Esophagus mucosa (tissue), 1 donor: ENCODE measurements at regions not wholly inside any gene's neighbourhood (a gene's known extent, or its start where the extent isn't known, plus 50 kb on each side); places are given as distances from the start of the nearest gene placed in this dataset.
"Not testable (repeated sequence)": the region's sequence is repeated elsewhere in the genome, so short reads cannot be mapped to it uniquely, and the experiment has no call there.

Experiments used
- ATAC-seq: fragments of 200-7000 bp; cut with Tn5 transposase; one replicate; pipeline ENCODE4 v1.9.1; 2020
- donor health status: DM: yes; HTN: yes; CAD: no.

- no peak for ATAC-seq
Observed at GRCh38 chr3:23710555-23710954, 95.2 kb upstream of the UBE2E1 start.

GRCh38 chr3:23711916-23712494 is 93.8 kb upstream of the UBE2E1 start:
- no peak for ATAC-seq

GRCh38 chr3:23712656-23713559 is 92.8 kb upstream of the UBE2E1 start:
- peak; percentile 15 for ATAC-seq

GRCh38 chr3:23713641-23714040 is 92.1 kb upstream of the UBE2E1 start:
- ATAC-seq, result no peak

- no peak for ATAC-seq
Observed at GRCh38 chr3:23720059-23720458, 85.7 kb upstream of the UBE2E1 start.

GRCh38 chr3:23720885-23721284 is 84.9 kb upstream of the UBE2E1 start:
- peak; percentile 75 for ATAC-seq

GRCh38 chr3:23723141-23723540 is 82.6 kb upstream of the UBE2E1 start:
- no peak for ATAC-seq

- ATAC-seq, result no peak
Observed at GRCh38 chr3:23723930-23724329, 81.8 kb upstream of the UBE2E1 start.

GRCh38 chr3:23726811-23727548 is 78.8 kb upstream of the UBE2E1 start:
- no peak for ATAC-seq

GRCh38 chr3:23728601-23729117 is 77.1 kb upstream of the UBE2E1 start:
- peak; percentile 95 for ATAC-seq

- not testable (repeated sequence) for ATAC-seq
Observed at GRCh38 chr3:23729362-23729761, 76.4 kb upstream of the UBE2E1 start.

- ATAC-seq, result peak; percentile 66
Observed at GRCh38 chr3:23734481-23734880, 71.3 kb upstream of the UBE2E1 start.

GRCh38 chr3:23735062-23735461 is 70.7 kb upstream of the UBE2E1 start:
- no peak for ATAC-seq

- ATAC-seq, result no peak
Observed at GRCh38 chr3:23735535-23736326, 70.0 kb upstream of the UBE2E1 start.

- no peak for ATAC-seq
Observed at GRCh38 chr3:23738944-23739343, 66.8 kb upstream of the UBE2E1 start.

- no peak for ATAC-seq
Observed at GRCh38 chr3:23739536-23739935, 66.2 kb upstream of the UBE2E1 start.

GRCh38 chr3:23740517-23740965 is 65.2 kb upstream of the UBE2E1 start:
- ATAC-seq, result peak; percentile 58

- peak; percentile 99 for ATAC-seq
Observed at GRCh38 chr3:23741036-23741706, 64.6 kb upstream of the UBE2E1 start.

GRCh38 chr3:23743141-23743784 is 62.5 kb upstream of the UBE2E1 start:
- no peak for ATAC-seq

GRCh38 chr3:23746441-23746840 is 59.3 kb upstream of the UBE2E1 start:
- ATAC-seq, result no peak

GRCh38 chr3:23747841-23748240 is 57.9 kb upstream of the UBE2E1 start:
- ATAC-seq, result no peak
